PC-3 (cell line): ENCODE measurements at regions not wholly inside any gene's neighbourhood (a gene's known extent, or its start where the extent isn't known, plus 50 kb on each side); places are given as distances from the start of the nearest gene placed in this dataset.

Experiments used
- EZH2 ChIP-seq: fragments of 300-600 bp; sonication (generic); IDR thresholded peaks from one replicate; pipeline ENCODE4 v1.6.1; 2017; ENCODE audit warnings: antibody characterized with exemption, mild to moderate bottlenecking, low read length; ENCODE audit not compliant: unreplicated experiment
- EZH2phosphoT487 ChIP-seq: fragments of 300-600 bp; sonication (generic); IDR thresholded peaks from 2 replicates; pipeline ENCODE4 v1.6.1; 2018; ENCODE audit warnings: mild to moderate bottlenecking, antibody characterized with exemption, low read length, borderline replicate concordance
- TF ChIP-seq, protein P1 (sequence below): fragments of 300-600 bp; sonication (generic); conservative IDR thresholded peaks from 2 replicates; pipeline ENCODE4 v1.5.1; 2017; ENCODE audit warnings: antibody characterized with exemption, low read depth, mild to moderate bottlenecking, low read length

DNA sequence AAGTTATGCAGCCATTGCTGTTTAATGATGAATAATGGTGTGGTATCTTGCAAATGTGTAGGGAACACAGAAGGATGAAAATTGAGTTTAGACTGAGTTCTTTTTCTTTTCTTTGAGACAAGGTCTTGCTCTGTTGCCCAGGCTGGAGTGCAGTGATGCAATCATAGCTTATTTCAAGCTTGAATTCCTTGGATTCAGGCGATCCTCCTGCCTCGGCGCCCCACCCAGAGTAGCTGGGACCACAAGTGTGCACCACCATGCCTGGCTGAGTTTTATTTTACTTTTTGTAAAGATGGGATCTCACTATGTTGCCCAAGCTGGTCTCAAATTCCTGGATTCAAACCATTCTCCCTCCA, 74.6 kb upstream of the TBC1D3K start:
- TF ChIP-seq EZH2, result no peak
- TF ChIP-seq, protein P1, sequence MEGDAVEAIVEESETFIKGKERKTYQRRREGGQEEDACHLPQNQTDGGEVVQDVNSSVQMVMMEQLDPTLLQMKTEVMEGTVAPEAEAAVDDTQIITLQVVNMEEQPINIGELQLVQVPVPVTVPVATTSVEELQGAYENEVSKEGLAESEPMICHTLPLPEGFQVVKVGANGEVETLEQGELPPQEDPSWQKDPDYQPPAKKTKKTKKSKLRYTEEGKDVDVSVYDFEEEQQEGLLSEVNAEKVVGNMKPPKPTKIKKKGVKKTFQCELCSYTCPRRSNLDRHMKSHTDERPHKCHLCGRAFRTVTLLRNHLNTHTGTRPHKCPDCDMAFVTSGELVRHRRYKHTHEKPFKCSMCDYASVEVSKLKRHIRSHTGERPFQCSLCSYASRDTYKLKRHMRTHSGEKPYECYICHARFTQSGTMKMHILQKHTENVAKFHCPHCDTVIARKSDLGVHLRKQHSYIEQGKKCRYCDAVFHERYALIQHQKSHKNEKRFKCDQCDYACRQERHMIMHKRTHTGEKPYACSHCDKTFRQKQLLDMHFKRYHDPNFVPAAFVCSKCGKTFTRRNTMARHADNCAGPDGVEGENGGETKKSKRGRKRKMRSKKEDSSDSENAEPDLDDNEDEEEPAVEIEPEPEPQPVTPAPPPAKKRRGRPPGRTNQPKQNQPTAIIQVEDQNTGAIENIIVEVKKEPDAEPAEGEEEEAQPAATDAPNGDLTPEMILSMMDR, result no peak
- no peak for TF ChIP-seq EZH2phosphoT487
